ENCODE measurements at regions not wholly inside any gene's neighbourhood (a gene's known extent, or its start where the extent isn't known, plus 50 kb on each side); places are given as distances from the start of the nearest gene placed in this dataset.

DNA sequence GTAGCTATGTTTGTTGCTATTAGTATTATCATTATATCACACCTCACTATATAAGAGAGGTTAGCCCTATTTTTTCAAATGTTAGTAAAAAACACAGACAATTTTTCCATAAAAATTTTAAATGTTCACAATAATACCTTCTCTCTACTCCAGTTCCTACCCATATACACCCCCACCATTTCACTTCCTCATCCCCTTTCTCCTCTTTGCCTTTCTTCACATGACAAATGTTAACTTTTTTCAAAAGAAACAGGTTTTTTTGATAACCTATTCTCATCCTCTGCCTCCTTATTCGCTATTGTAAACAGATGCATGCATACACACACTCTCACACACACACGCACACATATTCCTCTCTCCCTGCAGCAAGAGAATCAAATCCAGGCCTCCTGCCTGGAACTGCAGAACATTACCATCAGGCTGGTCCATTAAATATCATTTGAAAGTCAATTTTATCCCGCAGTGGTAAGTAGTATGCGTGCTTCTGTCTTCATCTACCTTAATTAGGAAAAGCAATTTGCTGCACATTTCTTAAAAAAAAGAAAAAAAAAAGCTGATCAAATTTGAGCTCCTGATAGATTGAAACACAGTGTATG, 55.5 kb downstream of the MID1IP1 start:
- DNase-seq, result no peak

DNA sequence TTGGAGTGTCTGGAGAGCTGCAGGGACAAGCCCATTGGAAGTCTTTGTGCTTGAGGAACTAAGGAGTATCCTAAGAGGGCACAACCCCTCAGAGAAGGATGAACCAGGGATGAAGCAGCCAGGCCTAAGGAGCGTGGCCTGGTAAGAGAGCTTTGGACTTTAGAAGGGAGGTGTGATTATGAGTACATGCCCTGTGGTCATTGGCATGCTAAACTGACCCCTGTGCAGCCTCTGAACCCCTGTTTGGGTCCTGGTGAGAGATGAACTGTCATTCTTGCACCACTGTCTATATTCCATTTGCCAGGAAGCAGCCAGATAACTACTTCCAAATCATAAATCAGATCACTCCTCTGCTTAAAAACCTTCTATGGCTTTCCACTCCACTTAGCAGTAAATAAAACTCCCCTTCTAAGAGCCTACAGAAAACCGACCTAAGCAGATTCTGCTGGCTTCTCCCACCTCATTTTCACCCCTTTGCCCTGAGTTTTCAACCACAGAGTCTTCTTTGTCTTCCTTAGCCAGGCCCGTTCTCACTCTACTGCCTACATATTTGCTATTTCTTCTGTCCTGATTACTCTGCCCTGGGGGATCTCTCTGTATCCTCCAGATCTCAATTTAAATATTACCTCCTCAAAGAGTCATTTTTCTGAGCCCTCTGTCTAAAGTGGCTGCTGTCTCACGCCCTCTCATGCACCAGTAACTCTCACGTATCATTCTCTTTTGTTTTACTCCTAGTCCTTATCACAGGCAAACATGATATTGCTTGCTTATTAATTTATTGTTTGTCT, 56.7 kb downstream of the MID1IP1 start:
- no peak for DNase-seq

DNA sequence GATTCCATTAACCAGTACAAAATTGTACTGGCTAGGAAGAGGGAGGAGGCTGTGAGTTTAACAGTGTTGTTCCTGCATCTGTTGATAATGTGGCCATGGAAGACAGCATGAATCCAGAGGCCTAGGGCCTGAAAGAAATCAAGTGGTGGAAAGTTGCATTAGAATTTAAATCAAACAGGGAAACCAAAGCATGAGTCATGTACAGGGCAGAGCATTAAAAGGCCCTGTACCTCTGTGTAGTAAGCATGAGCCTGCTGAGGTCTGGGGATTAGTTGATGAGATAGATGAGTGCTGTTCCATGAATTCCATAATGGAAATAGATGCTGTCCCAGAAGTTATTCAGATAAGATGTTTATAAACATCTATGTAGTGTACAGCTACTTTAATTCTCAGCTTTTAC, 58.3 kb downstream of the MID1IP1 start:
- DNase-seq, result no peak

DNA sequence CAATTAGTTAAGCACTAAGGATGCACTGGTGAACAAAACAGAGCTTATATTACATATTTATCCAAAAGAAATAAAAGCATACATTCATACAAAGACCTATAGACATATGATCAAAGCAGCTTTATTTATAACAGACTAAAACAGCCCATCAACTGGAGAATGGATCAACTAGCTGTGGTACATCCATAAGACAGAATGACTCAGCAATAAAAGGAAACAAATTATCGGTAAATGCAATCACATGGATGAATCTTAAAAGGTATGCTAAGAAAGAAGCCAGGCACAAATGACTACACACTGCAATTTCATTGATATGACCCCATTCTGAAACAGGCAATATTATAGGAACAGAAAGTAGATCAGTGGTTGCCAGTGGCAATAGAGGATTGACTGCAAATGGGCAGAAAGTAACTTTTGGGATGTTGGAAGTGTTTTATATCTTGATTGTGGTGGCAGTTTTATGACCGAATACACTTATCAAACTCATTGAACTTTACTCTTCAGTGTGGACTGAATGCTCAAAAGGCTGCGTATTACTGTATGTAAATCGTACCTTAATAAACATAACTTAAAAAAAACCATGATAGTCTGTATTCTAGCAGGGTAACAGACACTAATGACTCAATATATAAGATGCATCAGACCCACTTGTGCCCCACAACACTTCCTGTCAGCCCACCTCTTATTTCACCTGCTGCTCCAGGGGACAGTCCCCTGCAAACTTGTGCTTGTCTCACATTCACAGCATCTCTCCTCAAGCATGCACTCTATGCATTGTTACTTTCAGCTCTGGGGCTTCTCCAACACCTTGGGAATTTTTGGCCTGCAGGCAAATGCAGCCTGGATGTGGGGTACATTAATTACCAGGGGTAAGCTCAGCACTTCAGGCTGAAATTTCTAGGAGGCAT, 59.1 kb downstream of the MID1IP1 start:
- DNase-seq, result no peak

DNA sequence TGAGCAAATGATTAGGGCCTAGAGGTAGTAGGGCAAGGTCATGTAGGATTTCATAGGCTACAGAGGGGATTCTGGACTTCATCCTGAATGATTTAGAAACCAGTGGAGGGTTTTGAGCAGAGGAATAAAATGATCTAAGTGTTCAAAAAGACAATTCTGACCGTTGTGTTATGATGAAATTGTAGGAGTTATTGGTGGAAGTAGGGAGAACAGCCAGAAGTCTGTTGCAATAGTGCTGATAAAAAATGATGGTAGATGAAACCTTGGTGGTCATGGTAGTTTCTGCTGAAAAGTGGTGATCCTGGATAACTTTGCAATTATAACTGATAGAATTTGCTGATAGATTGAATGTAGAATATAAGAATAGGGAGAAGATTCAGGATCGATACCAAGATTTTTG, 60.2 kb downstream of the MID1IP1 start:
- no peak for DNase-seq

DNA sequence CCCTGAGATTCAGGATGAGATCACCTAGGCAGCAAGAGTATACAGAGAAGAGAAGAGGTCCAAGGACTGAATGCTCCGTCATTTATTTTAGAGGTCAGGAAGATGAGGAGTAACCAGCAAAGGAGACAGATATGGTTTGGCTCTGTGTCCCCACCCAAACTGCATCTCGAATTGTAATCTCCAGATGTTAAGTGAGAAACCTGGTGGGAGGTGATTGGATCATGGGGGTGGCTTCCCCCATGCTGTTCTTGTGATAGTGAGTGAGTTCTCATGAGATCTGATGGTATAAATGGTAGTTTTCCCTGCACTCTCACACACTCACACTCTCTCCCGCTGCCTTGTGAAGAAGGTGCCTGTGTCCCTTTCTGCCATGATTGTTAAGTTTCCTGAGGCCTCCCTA, 60.8 kb downstream of the MID1IP1 start:
- DNase-seq, result no peak

DNA sequence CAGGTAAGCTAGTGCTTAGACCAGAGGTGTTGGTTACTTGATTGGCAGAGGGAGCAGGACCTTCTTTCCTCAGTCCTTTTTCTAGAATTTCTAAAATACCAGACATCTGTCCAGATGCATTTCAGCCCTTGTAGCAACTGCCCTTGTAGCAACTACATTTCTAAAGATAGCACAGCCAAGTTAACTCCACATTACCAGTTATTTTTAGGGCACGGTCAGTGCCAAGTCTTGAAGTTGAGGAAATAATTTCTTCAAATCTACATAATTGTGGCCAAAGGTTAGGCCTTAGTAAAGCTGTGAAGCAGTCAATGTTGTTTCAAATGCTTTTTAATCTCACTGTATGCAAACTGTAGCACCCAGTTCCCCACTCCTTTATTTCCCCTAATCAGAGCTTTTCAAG, 62.9 kb downstream of the MID1IP1 start:
- no peak for DNase-seq

DNA sequence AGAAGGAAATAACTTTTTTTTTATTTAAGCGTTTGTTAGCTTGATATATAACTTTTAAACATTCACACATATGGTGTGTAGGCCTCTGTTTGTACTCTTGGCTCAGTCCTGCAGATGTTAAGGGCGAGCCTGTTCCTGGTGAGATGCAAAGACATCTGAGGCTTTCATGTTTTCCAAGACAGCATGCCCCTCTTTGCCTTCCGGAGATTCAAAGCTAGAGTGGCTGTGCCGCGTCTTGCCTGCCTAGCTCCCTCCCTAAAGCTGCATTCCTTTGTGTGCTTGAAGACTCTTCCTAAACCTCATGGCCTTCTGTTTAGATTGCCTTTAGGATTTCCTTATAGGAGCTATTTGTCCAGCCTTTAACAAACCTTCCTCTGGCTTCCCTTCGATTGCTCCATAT, 67.1 kb downstream of the MID1IP1 start:
- DNase-seq, result no peak

DNA sequence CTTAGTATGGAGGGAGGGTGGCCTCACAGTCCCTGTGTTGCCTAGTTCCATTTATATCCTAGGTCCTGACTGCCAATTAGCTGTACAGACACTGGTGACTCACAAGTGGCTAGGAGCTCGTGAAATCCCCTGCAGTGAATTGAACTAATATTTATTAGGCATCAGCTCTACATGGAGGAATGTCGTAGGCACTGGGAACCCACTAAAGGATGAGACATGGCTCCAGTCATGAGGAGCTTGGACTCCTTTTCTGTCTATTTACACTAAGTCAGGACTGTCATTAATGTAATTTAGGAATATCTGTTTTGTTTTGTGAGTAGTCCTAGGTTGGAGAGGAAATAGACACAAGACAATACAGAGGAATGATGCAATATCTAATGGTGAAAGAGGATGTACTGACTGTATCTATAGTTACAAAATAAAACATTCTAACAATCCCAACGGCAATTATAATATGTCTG, 67.7 kb downstream of the MID1IP1 start:
- no peak for DNase-seq

DNA sequence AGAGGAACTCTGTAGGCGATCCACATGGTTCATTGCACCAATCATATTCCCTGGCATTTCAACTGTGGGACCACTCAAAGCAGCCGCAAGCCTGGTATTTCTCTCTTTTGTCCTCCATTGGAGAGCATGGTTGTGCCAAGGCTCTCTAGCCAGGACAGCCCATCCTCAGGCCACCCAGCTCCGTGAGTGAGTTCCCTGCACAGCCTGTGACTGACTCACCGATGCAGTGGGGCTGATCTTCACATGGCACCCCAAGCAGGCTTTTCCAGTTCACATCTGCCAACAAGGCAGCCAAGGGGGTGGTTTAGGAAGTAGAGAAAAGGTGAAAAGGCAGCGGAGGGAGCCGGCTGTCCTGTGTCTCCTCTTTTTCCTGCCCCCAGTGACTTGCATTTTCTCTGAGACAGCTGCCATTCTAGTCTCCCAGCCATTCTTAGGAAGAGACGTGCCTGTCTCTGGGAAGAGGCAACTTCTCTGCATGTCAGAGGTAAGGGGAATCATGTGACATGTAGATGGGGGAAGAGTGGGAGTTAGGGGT, 69.2 kb downstream of the MID1IP1 start:
- no peak for DNase-seq

DNA sequence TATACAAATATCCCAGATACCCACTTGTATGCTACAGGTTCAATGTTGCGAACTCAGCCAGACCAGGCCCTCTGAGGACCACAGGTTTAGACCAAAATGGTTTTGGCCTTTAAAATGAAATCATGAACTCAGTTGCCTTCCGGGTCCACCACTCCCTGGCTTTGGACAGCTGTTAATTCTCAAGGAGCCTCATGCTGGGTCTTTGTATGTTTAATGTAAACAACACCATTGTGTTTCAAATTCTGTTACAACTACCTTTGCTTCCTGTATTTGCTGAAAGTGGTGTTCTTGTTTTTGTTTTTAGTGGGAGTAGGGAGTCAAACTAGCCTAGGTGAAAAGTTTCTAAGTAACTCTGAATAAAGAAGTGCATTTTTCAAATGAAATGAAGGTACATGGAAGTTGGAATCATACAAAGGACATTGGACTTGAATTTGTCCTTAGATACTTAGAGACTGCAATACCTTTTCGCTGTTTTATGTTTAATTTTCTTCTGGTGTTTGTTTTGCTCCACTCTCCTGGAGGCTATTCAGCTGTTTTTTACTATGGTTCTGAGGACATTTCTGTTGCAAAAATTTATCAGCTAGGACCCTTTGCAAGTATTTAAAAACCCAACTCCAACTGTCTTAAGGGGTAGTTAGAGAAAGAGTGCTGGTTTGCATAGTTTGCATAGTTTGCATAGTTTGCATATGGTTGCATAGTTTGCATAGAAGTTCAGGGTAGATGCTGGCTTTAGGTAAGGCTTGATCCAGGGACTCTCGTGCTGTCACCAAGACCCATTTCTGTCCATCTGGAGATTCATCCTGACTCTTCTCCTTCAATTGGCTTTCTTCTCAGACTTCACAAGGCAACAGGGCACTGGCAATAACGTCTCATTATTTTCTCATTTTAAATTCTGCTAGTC, 70.1 kb downstream of the MID1IP1 start:
- DNase-seq, result no peak

DNA sequence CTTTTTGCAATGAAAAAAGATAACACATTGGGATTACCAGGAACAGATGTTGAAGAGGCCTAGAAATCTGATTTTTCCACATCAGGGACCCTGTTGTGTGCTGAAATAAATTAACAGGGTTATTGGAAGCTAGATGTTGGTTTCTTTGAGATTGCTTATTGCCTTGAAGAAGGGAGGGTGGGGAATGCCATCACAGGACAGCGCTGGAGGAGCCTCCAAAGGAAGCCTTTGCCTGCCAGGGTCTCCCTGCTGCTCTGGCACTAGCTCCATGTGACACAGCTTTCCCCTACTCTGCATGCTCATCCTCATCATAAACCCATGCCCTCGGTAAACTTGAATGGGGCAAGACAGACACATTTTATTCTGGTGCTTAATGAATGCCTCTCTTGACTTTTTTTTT, 76.1 kb downstream of the MID1IP1 start:
- no peak for DNase-seq

DNA sequence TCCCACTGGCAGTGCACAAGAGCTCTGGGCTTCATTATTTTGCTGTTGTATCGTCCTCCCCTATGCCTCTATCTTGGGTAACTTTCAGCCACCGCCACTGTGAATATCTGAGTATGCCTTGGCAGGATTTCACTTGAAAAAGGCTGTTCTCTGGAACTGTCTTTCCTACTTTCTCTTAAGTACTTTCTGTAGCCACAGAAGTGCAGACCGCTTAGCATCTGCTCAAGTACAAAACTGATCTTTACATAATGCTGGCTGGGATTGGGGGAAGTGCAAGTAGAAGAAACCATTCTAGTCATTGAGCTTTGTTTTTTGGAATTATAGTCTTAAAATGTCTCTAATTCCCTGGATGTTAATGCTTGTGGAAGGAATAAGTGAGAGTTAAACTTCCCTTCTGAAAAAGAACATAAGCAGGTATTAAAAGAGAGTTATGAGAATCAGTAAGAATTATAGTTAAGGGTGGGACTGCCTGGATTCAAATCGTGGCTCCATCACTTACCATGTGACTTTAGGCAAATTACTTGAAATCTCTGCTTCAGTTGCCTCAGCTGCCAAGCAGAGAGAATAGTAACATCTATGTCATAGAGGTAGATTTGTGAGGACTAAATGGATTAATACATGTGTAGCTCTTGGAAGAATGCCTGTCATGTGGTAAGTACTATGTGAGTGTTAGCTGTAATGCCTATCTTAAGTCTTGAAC, 77.5 kb downstream of the MID1IP1 start:
- no peak for DNase-seq

DNA sequence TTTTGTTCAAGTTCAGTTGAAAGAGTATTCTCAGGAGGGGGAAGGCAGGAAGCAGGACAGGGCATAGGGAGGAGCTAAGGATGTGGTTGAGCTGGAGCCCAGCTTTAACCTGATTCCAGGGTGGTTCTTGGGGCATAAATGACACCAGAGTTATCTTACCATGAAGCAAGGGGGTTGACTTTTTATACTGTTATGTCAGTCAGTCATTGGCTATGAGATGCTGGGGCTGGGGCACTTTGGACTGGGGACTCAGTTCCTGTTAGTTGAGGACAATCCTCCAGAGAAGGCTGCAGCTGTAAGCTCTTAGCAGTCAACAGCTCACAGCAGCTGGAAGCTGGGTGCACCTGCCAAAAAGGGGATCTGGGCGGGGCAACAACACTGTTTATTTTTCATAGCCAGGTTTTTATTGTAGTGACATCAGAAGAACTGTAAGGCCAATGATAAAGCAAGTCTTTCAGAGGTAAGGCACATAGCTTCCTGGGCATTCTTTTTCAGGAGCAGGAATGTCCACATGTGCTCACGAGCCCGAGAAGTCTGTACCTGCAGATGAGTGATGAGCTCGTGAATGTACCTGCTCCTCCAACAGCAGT, 78.5 kb downstream of the MID1IP1 start:
- peak in 1 of 4 experiments; percentile 4 for DNase-seq

DNA sequence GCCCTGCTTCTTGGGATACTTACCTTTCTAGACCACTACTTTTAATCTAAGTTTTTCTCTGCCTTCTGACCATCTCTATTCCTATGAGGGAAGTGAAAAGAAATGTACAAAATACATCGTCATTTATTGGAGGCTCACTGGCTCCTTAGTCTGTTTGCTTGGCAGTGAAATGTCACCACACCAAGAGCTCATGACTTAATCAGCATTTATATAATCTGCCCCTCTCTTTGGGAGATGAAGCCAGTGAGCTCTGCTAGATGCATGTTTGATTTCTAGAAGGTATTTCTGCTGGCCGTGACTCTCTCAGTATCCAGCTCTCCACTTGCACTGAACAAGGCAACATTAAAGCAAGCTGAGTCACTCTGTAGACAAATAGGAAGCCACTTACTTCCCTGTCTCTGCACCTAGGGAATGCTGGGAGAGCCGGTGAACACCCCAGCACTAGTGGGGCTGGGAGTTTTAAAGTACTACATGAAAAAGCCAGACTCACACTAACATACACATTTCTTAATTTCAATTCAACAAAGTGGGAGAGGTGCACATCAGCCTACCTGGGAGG, 79.1 kb downstream of the MID1IP1 start:
- no peak for DNase-seq

DNA sequence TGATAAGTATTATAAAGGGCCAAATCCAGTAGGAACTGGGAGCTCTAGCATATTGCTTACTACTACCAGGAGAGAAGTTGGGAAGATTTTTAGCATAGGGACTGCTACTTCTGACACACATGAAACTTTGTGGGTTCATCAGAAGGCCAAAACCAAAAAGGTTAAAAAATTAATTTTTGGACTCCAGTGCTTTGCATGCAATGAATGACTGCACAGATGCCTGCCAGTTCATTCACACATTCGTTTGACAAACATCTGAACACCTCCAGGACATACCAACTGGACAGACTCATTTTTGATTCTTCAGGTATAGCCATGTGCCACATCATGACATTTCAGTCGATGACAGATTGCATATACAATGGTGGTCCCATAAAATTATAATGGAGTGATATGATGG, 79.8 kb downstream of the MID1IP1 start:
- no peak for DNase-seq

DNA sequence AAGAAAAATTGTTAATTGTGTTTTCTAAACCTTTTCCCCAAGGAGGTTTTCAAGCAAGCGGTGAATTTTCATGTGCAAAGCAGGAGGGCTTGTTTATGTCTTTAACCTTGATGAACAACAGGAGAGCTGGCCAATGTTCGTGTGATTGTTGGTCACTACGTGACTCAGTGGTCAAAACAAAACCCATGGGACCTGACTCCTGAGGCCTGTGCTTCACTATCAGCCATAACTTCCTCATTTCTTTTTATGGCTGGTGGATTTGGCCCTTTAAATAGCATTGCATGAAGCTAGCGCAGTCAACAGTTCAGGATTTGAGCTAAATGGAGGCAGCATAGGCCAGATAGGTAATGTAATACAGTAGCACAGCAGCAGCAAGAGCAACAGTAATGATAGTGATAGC, 80.5 kb downstream of the MID1IP1 start:
- DNase-seq, result no peak

DNA sequence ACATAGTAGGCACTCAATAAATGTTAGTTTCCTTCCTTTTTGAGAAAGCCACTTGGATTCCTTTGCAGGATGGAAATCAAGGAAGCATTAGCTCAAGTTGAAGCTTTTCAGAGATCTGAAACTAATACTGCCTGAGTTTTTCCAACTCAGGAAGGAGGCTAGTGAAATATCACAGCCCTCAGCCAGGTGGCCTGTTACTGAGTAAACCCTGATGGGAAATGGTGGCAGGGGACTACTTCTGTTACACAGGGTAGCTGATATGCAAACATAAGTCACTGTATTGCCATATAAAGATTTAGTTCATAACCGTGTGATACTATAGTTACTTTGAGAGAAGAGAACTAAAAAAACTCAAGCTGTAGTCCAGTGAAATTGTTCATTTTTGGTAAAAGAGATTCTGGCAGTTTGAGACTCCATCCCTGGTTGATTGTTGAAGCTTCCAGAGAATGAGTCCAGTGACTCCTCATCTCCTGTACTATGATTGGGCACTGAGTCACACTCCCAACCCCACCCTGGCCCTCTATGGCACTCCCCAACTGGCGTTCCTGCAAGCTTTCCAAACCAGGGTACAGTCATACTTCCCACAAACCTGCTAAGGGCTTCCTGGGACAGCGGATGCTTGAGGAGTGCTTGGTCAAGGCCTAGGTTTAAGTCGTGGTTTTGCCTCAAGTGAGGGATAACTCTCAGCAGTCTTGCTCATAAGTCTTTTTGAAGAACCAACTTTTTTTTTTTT, 81.8 kb downstream of the MID1IP1 start:
- no peak for DNase-seq

DNA sequence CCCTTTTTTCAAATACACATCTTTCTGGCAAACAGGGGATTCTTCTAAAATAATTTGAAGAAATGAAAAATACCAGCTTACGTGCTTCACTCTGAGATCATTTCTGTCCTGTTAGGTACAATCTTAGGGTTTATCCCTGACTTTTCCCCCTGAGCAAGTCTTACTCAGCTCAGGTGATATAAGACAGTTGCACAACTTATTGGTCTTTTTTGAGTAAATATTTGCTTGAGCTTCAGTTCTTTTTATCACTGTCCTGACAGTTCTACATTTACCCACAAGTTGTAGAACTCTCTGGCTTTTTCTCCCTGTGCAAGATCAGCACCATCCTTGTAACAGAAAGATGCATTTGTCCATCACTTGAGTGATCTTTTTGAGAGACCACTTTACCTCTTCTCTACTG, 84.9 kb downstream of the MID1IP1 start:
- DNase-seq, result no peak

DNA sequence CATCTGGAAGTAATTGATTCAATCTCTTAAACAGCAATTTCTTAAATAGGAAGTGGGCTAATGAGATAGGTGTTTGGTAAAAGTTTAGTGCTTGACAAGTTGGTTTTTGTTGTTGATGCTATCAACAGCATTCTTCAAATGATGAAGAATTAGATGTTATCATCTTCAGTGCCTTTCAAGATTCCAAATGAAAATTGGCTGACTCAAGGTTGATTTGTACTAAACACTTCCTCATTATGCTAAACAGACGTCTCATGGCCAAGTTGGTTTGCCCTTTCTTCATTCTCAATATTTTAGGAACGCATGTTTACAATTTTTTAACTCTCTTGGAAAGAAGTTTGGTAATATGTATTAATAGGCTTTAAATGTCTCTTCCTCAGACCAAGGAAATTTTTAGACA, 86.0 kb downstream of the MID1IP1 start:
- DNase-seq, result no peak
